ENCODE measurements at regions not wholly inside any gene's neighbourhood (a gene's known extent, or its start where the extent isn't known, plus 50 kb on each side); places are given as distances from the start of the nearest gene placed in this dataset.

- TF ChIP-seq, protein P1, sequence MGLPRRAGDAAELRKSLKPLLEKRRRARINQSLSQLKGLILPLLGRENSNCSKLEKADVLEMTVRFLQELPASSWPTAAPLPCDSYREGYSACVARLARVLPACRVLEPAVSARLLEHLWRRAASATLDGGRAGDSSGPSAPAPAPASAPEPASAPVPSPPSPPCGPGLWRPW (IDR thresholded peaks at IDR 0.05) = no peak
- no peak for TF ChIP-seq RCOR1 (IDR thresholded peaks at IDR 0.05; ENCODE audit: low read depth, low read length)
- no peak for TF ChIP-seq CEBPB (IDR thresholded peaks at IDR 0.05)
Observed at GRCh38 chr3:22351806-22352205, 600.8 kb upstream of the ZNF385D start (continued).

- DNase-seq (ENCODE audit: low read depth in 1 of 2, low spot score in 1 of 2) (no peak), FAIRE-seq (no peak), ATAC-seq (no peak)
- ChIA-PET CTCF (no interaction called here), POLR2A (no interaction called here)
- no peak overlapping the region for H3K4me3 ChIP-seq
- no peaks in the 10 kb centered on the region for H3K4me1 ChIP-seq
- TF ChIP-seq NFE2L2 (conservative IDR thresholded peaks at IDR 0.05; ENCODE audit: low read length) (no peak), HOXB13 (CRISPR knock-in tag; IDR thresholded peaks at IDR 0.05; ENCODE audit: low read depth) (no peak), RAD21 (conservative IDR thresholded peaks at IDR 0.05 in 1 of 2, IDR thresholded peaks at IDR 0.05 in 1 of 2) (no peak), POLR2AphosphoS2 (conservative IDR thresholded peaks at IDR 0.05; ENCODE audit: low read length) (no peak)
- no peaks in the 10 kb centered on the region for H3K9me3 ChIP-seq
- H3K4me2 ChIP-seq = no peak overlapping the region
- 0% methylated on average over 1 of the region's 1 CpG for WGBS (ENCODE audit: missing lambda C conversion rate)
- no peak overlapping the region for H3K27ac ChIP-seq
Observed at GRCh38 chr3:22353126-22353525, 602.1 kb upstream of the ZNF385D start.

GRCh38 chr3:22358334-22358733 lies 607.3 kb upstream of the ZNF385D start:
- ATAC-seq (no peak), DNase-seq (ENCODE audit: low read depth in 1 of 2, low spot score in 1 of 2) (no peak), FAIRE-seq (no peak)
- no peak for TF ChIP-seq RCOR1 (IDR thresholded peaks at IDR 0.05; ENCODE audit: low read depth, low read length)
- TF ChIP-seq CBX8 (IDR thresholded peaks at IDR 0.05) = no peak
- no peak for TF ChIP-seq ZSCAN20 (CRISPR knock-in tag; IDR thresholded peaks at IDR 0.05)
- TF ChIP-seq RARB (CRISPR knock-in tag; IDR thresholded peaks at IDR 0.05) = no peak
- TF ChIP-seq POLR2AphosphoS2 (conservative IDR thresholded peaks at IDR 0.05; ENCODE audit: low read length) = no peak
- no peak for TF ChIP-seq ELK1 (IDR thresholded peaks at IDR 0.05; ENCODE audit: low read depth, low read length)
- no peak for TF ChIP-seq TP53 (CRISPR knock-in tag; IDR thresholded peaks at IDR 0.05)
- TF ChIP-seq PBX3 (IDR thresholded peaks at IDR 0.05) = no peak
- no peak for TF ChIP-seq MYC (IDR thresholded peaks at IDR 0.05; ENCODE audit: borderline replicate concordance, low read length)
- TF ChIP-seq EP300 (IDR thresholded peaks at IDR 0.05) = no peak
- TF ChIP-seq FOXS1 (CRISPR knock-in tag; IDR thresholded peaks at IDR 0.05) = no peak
- TF ChIP-seq NR3C1 (IDR thresholded peaks at IDR 0.05) = no peak
- TF ChIP-seq MAFK (IDR thresholded peaks at IDR 0.05; ENCODE audit: partially characterized antibody) = no peak
- no peak for TF ChIP-seq NFE2L2 (conservative IDR thresholded peaks at IDR 0.05; ENCODE audit: low read length)
- TF ChIP-seq HOXB13 (CRISPR knock-in tag; IDR thresholded peaks at IDR 0.05; ENCODE audit: low read depth) = no peak
- WGBS (ENCODE audit: missing lambda C conversion rate) = 76% methylated on average over 1 of the region's 1 CpG
- H3K4me2 ChIP-seq = no peak overlapping the region
- H3K4me1 ChIP-seq = no peaks in the 10 kb centered on the region
- CTCF ChIA-PET = no interaction called here
- no peak overlapping the region for H3K4me3 ChIP-seq
- POLR2A ChIA-PET = no interaction called here
- H3K9me3 ChIP-seq = no peaks in the 10 kb centered on the region
- no peak overlapping the region for H3K27ac ChIP-seq

DNA sequence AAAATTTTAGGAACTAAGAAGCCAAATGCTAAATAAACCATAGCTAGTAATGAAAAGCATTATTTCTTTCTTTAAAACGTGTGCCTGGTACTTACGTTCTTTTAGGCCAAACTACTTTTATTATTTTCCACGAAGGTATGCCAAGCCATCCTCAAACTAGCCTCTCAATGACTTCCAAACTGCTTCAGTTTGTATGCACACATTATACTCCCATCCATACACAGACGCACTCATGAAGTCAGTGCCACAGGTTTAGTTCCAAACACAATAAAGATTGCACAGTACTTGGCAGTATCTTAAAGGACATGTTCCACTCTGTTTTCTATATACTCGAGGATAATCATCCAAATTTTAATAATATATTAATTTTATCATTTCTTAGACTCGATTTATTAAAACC lies 609.2 kb upstream of the ZNF385D start:
- no peak overlapping the region for H3K27ac ChIP-seq
- no peak for DNase-seq (ENCODE audit: low read depth in 1 of 2, low spot score in 1 of 2)
- POLR2A ChIA-PET = no interaction called here
- 6% methylated on average over 6 of the region's 6 CpGs for WGBS (ENCODE audit: missing lambda C conversion rate)
- no peaks in the 10 kb centered on the region for H3K9me3 ChIP-seq
- H3K4me3 ChIP-seq = no peak overlapping the region
- H3K4me1 ChIP-seq = no peaks in the 10 kb centered on the region
- no peak for TF ChIP-seq RNF2 (IDR thresholded peaks at IDR 0.05; ENCODE audit: borderline replicate concordance, low read depth)
- no peak for TF ChIP-seq RCOR1 (IDR thresholded peaks at IDR 0.05; ENCODE audit: low read depth, low read length)
- no peak for TF ChIP-seq CBX8 (IDR thresholded peaks at IDR 0.05)
- TF ChIP-seq CEBPB (IDR thresholded peaks at IDR 0.05) = no peak
- no peak for TF ChIP-seq HOXB5 (CRISPR knock-in tag; IDR thresholded peaks at IDR 0.05)
- TF ChIP-seq, protein P2, sequence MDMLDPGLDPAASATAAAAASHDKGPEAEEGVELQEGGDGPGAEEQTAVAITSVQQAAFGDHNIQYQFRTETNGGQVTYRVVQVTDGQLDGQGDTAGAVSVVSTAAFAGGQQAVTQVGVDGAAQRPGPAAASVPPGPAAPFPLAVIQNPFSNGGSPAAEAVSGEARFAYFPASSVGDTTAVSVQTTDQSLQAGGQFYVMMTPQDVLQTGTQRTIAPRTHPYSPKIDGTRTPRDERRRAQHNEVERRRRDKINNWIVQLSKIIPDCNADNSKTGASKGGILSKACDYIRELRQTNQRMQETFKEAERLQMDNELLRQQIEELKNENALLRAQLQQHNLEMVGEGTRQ (IDR thresholded peaks at IDR 0.05) = no peak
- TF ChIP-seq NR3C1 (IDR thresholded peaks at IDR 0.05) = no peak
- TF ChIP-seq KDM1A (IDR thresholded peaks at IDR 0.05; ENCODE audit: low read depth) = no peak
- no peak for TF ChIP-seq CHD2 (IDR thresholded peaks at IDR 0.05; ENCODE audit: low read length, partially characterized antibody)
- TF ChIP-seq BHLHE40 (IDR thresholded peaks at IDR 0.05; ENCODE audit: low read depth, low read length) = no peak
- no peak for TF ChIP-seq PHF8 (IDR thresholded peaks at IDR 0.05; ENCODE audit: borderline replicate concordance, low read depth)
- TF ChIP-seq ZSCAN20 (CRISPR knock-in tag; IDR thresholded peaks at IDR 0.05) = no peak
- no peak for TF ChIP-seq HEYL (CRISPR knock-in tag; IDR thresholded peaks at IDR 0.05)
- TF ChIP-seq POLR2A (IDR thresholded peaks at IDR 0.05; ENCODE audit: low read length) = no peak
- no peak for TF ChIP-seq EHF (CRISPR knock-in tag; IDR thresholded peaks at IDR 0.05)
- no peak for TF ChIP-seq ZFP36 (IDR thresholded peaks at IDR 0.05; ENCODE audit: borderline replicate concordance, partially characterized antibody)
- no peak overlapping the region for H3K4me2 ChIP-seq
- FAIRE-seq = no peak
- CTCF ChIA-PET = no interaction called here
- no peak for ATAC-seq
